ENCODE measurements at regions not wholly inside any gene's neighbourhood (a gene's known extent, or its start where the extent isn't known, plus 50 kb on each side); places are given as distances from the start of the nearest gene placed in this dataset.
"Not testable (repeated sequence)": the region's sequence is repeated elsewhere in the genome, so short reads cannot be mapped to it uniquely, and the experiment has no call there.

- no peak for DNase-seq (ENCODE audit: low read depth, low spot score)
These were observed 360.6 kb upstream of the HNRNPA3 start for GRCh38 chr2:176851889-176852483.

- DNase-seq (ENCODE audit: low read depth, low spot score) = peak; percentile 3
These were observed 359.9 kb upstream of the HNRNPA3 start for GRCh38 chr2:176852667-176853066.

GRCh38 chr2:176854062-176854461 lies 358.5 kb upstream of the HNRNPA3 start:
- DNase-seq (ENCODE audit: low read depth, low spot score) = no peak

- no peak for DNase-seq (ENCODE audit: low read depth, low spot score)
These were observed 357.7 kb upstream of the HNRNPA3 start for GRCh38 chr2:176854878-176855277.

- no peak for DNase-seq (ENCODE audit: low read depth, low spot score)
These were observed 355.9 kb upstream of the HNRNPA3 start for GRCh38 chr2:176856683-176857082.

GRCh38 chr2:176865336-176865735 lies 347.3 kb upstream of the HNRNPA3 start:
- no peak for DNase-seq (ENCODE audit: low read depth, low spot score)

- DNase-seq (ENCODE audit: low read depth, low spot score) = peak; percentile 64
These were observed 340.2 kb upstream of the HNRNPA3 start for GRCh38 chr2:176872406-176872805.

- DNase-seq (ENCODE audit: low read depth, low spot score) = no peak
These were observed 339.2 kb upstream of the HNRNPA3 start for GRCh38 chr2:176873403-176873802.

GRCh38 chr2:176876493-176877103 lies 336.0 kb upstream of the HNRNPA3 start:
- no peak for DNase-seq (ENCODE audit: low read depth, low spot score)

GRCh38 chr2:176879426-176879995 lies 333.1 kb upstream of the HNRNPA3 start:
- no peak for DNase-seq (ENCODE audit: low read depth, low spot score)

- not testable (repeated sequence) for DNase-seq (ENCODE audit: low read depth, low spot score)
These were observed 330.5 kb upstream of the HNRNPA3 start for GRCh38 chr2:176882045-176882444.

GRCh38 chr2:176885001-176885643 lies 327.5 kb upstream of the HNRNPA3 start:
- no peak for DNase-seq (ENCODE audit: low read depth, low spot score)

GRCh38 chr2:176885661-176886060 lies 326.9 kb upstream of the HNRNPA3 start:
- DNase-seq (ENCODE audit: low read depth, low spot score) = no peak

- no peak for DNase-seq (ENCODE audit: low read depth, low spot score)
These were observed 321.5 kb upstream of the HNRNPA3 start for GRCh38 chr2:176891105-176891504.

GRCh38 chr2:176891857-176892256 lies 320.7 kb upstream of the HNRNPA3 start:
- DNase-seq (ENCODE audit: low read depth, low spot score) = no peak

- no peak for DNase-seq (ENCODE audit: low read depth, low spot score)
These were observed 319.8 kb upstream of the HNRNPA3 start for GRCh38 chr2:176892676-176893226.

GRCh38 chr2:176895158-176895557 lies 317.4 kb upstream of the HNRNPA3 start:
- DNase-seq (ENCODE audit: low read depth, low spot score) = no peak

- no peak for DNase-seq (ENCODE audit: low read depth, low spot score)
These were observed 310.1 kb upstream of the HNRNPA3 start for GRCh38 chr2:176902454-176902853.

- not testable (repeated sequence) for DNase-seq (ENCODE audit: low read depth, low spot score)
These were observed 308.5 kb upstream of the HNRNPA3 start for GRCh38 chr2:176904053-176904452.

- DNase-seq (ENCODE audit: low read depth, low spot score) = no peak
These were observed 305.3 kb upstream of the HNRNPA3 start for GRCh38 chr2:176907341-176907740.

GRCh38 chr2:176910828-176911227 lies 301.8 kb upstream of the HNRNPA3 start:
- no peak for DNase-seq (ENCODE audit: low read depth, low spot score)

- DNase-seq (ENCODE audit: low read depth, low spot score) = no peak
These were observed 298.6 kb upstream of the HNRNPA3 start for GRCh38 chr2:176913955-176914354.

Data from iPS DF 19.7 (cell line).